ENCODE measurements at regions not wholly inside any gene's neighbourhood (a gene's known extent, or its start where the extent isn't known, plus 50 kb on each side); places are given as distances from the start of the nearest gene placed in this dataset.

DNA sequence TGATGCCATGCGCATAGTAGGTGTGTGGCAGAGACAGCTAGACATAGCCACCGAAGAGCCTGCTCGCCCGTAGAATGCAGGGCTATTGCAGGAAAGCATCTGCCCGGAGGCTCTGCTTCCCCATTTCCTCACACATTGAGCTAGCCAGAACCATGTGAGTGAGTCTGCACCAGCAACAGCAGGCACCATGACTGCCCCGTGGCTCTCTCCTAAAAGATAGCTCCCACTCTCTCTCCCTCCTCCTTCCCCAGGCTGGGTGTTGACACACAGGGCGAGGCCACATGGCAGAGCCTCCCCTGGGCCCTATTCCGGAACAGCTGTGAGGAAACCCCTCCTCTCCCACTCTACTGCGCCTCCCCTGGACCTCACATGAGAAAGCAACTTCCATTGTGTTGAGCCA lies 52.3 kb upstream of the ATP12A start:
- intact Hi-C loops (cut with DNase I; ENCODE audit: low total_unique reads): no loop called here
- whole genome bisulfite sequencing, 2 donors: 70 to 74% methylated on average over 9 of the region's 9 CpGs
- no peak overlapping the region for H3K4me3 ChIP-seq (ENCODE audit: low read depth, poor library complexity, severe bottlenecking)
- TF ChIP-seq POLR2A (IDR thresholded peaks at IDR 0.05): no peak
- TF ChIP-seq, protein P1, sequence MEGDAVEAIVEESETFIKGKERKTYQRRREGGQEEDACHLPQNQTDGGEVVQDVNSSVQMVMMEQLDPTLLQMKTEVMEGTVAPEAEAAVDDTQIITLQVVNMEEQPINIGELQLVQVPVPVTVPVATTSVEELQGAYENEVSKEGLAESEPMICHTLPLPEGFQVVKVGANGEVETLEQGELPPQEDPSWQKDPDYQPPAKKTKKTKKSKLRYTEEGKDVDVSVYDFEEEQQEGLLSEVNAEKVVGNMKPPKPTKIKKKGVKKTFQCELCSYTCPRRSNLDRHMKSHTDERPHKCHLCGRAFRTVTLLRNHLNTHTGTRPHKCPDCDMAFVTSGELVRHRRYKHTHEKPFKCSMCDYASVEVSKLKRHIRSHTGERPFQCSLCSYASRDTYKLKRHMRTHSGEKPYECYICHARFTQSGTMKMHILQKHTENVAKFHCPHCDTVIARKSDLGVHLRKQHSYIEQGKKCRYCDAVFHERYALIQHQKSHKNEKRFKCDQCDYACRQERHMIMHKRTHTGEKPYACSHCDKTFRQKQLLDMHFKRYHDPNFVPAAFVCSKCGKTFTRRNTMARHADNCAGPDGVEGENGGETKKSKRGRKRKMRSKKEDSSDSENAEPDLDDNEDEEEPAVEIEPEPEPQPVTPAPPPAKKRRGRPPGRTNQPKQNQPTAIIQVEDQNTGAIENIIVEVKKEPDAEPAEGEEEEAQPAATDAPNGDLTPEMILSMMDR (IDR thresholded peaks at IDR 0.05): no peak
- DNase-seq (ENCODE audit: low spot score in 2 of 2): no peak

DNA sequence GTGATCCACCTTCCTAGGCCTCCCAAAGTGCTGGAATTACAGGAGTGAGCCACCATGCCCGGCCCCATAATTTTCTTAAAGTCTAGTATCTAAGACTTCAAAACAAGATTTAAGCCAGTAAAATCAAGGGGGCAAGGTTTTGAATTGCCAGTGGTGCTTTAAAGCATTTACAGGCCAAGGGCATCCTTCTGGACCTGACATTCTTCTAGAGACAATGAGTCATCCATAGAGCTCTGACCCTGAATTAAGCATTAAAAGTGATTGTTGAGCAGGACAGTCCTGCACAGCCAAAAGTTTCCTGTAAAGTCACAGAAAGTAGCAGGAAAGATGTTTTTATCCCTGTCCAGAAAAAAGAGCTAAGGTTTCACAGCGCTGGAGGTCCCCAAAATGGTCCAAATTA lies 50.9 kb upstream of the ATP12A start:
- TF ChIP-seq, protein P1 (IDR thresholded peaks at IDR 0.05): no peak
- no peak for TF ChIP-seq POLR2A (IDR thresholded peaks at IDR 0.05)
- 95 to 98% methylated on average over 2 of the region's 2 CpGs for WGBS, 2 donors

DNA sequence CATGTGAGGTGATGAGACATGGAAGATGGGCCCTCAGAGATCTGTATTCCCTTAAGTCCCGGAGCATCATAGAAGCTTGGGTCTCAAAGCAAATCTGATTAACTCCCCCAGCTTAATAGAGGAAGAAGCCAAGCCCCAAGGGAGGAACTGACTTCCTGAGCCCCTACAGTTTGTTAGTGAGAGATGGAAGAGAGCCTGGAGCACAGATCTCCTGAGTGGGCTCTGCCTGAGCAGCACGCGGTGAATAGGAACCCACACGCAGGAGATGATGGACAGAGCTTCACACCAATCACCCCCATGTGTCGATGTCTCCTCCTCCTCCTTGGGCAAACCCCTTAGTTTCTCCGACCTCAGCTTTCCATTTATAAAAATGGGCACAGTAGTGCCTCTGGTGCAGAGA lies 50.1 kb upstream of the ATP12A start:
- DNase-seq (ENCODE audit: low spot score in 2 of 2): peak in 1 of 2 donors; percentile 52
- WGBS, 2 donors: 75 to 79% methylated on average over 6 of the region's 6 CpGs
- no peak overlapping the region for H3K4me3 ChIP-seq (ENCODE audit: low read depth, poor library complexity, severe bottlenecking)
- TF ChIP-seq POLR2A (IDR thresholded peaks at IDR 0.05): no peak
- TF ChIP-seq, protein P1 (IDR thresholded peaks at IDR 0.05): no peak
- intact Hi-C loops (cut with DNase I; ENCODE audit: low total_unique reads): no loop called here

More for the DNA sequence above, 50.9 kb upstream of the ATP12A start:
- DNase-seq (ENCODE audit: low spot score in 2 of 2): peak in 1 of 2 donors; percentile 17
- intact Hi-C loops (cut with DNase I; ENCODE audit: low total_unique reads): no loop called here
- H3K4me3 ChIP-seq (ENCODE audit: low read depth, poor library complexity, severe bottlenecking): no peak overlapping the region

Measured in lower leg skin (tissue), 4 donors.